GM20000 (cell line): ENCODE measurements at regions not wholly inside any gene's neighbourhood (a gene's known extent, or its start where the extent isn't known, plus 50 kb on each side); places are given as distances from the start of the nearest gene placed in this dataset.
"Not testable (repeated sequence)": the region's sequence is repeated elsewhere in the genome, so short reads cannot be mapped to it uniquely, and the experiment has no call there.

Experiments
- DNase-seq: peaks from one replicate; pipeline ENCODE4 v3.0.0; 2012; ENCODE audit warnings: low spot score
- TF ChIP-seq, protein P1 (sequence below): IDR thresholded peaks from 2 replicates; pipeline ENCODE4 v1.5.1; 2012; ENCODE audit warnings: mild to moderate bottlenecking, control low read depth; ENCODE audit errors: extremely low read depth, missing control alignments

DNA sequence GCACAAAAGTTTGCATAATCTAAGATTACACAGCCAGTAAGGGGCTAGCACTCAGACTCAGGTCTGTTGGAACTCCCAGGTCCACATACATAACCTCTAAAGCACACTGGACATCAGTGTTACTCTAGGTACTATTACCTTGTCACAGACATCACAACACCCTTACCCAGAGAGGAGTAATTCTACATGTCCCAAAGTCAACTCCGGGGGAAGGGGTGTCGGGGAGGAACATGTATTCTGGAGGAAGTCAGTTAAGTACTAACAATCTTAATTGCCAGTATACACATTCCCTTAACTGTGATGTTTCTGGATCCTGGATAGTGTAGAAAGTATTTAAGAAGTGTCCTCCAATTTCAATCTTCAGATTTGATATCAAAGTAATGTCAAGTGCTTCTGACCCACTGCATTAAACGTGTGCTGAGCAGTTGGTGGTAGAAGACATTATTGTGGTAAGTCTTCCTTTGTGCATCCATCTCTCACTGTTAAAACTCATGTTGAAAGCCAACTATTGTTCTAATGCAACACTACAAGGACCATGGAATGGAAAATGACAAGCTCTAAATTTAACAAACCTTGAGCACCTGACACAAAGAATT is 155.4 kb downstream of the CRPPA start:
- TF ChIP-seq, protein P1, sequence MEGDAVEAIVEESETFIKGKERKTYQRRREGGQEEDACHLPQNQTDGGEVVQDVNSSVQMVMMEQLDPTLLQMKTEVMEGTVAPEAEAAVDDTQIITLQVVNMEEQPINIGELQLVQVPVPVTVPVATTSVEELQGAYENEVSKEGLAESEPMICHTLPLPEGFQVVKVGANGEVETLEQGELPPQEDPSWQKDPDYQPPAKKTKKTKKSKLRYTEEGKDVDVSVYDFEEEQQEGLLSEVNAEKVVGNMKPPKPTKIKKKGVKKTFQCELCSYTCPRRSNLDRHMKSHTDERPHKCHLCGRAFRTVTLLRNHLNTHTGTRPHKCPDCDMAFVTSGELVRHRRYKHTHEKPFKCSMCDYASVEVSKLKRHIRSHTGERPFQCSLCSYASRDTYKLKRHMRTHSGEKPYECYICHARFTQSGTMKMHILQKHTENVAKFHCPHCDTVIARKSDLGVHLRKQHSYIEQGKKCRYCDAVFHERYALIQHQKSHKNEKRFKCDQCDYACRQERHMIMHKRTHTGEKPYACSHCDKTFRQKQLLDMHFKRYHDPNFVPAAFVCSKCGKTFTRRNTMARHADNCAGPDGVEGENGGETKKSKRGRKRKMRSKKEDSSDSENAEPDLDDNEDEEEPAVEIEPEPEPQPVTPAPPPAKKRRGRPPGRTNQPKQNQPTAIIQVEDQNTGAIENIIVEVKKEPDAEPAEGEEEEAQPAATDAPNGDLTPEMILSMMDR = no peak
- no peak for DNase-seq

DNA sequence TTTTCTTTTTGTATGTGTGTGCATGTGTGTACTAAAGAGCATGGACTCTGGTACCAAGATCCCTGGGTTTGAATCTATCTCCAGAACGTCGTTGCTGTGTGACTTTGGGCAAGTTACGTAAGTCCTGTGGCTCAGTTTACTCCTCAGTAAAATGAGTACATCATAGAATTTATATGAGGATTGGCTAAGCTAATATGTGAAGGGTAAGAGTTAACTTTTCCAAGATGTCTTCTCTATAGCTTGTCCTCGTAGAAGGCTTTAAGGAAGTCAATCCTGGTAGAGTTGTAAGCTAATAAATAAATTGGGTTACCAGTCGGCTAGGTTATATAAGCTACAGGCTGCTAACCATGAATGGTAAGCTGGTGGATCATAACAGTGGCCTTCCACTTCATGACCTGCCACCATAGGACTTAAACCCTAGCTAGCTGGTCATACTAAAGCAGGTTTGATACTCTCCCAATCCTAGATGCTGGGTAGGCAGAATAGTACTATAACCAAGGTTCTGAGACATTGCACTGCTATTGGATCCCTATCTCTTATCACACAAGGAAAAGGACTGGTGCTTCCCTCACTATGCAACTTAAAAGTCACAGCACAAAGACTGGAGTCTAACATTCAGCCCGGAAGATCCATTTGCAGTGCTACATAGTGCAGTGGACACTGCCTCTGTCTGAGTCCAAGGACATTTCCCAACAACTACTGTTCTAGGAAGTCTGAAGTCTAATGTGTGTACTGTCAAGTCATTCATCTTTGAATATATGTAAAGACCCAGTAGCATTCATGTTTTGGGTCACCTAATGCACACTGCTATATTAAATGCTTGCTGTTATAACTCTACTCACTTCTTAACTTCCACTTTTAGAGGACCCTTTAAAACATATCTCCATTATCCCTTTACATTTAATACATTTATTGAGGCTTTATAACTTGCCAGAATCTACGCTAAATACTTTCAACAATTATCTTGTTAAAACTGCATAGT is 156.2 kb downstream of the CRPPA start:
- no peak for DNase-seq
- TF ChIP-seq, protein P1 = no peak

DNA sequence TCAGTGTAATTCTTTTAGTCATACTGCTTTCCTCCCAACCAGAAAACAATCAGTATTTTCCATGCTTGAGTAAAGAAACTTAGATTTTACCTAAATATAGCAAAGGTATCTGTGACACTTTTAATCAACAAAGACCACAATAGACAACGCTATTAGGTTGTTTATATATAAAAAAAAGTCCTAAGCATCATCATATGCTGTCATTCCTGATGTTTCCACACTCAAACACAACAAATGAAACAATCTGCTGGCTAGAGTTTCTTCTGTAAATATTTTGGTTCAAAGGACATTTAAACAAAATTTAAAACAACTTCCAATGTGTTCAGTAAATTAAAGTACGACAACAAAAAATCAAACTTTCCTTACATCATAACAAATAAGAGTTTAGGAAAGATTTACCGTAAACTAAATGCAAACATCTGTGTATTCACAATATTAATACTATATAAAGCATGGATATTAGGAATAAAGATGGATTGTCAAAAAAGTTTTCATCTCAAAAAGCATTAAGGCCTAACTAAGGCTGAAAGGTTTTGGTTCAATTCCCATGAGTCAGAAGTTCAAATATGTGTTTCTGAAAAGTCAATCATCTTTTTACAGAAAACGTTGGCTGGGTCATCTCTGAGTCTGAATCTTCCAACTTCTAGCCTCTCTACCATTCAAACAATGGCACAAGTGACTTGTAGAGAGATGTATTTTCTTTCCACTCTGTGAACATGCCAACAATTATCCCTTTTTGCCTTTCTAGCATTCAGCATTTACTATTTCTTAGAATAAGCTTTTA is 157.1 kb downstream of the CRPPA start:
- no peak for DNase-seq
- TF ChIP-seq, protein P1 = no peak

DNA sequence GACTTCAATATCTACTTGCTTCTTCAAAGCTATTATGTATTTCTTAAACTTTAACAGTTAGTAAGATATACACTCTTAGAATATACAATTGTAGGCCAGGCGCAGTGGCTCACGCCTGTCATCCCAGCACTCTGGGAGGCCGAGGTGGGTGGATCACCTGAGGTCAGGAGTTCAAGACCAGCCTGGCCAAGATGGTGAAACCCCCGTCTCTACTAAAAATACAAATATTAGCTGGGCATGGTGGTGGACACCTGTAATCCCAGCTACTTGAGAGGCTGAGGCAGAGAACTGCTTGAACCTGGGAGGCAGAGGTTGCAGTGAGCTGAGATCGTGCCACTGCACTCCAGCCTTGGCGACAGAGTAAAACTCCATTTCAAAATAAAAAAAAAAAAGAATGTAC is 158.0 kb downstream of the CRPPA start:
- not testable (repeated sequence) for DNase-seq

DNA sequence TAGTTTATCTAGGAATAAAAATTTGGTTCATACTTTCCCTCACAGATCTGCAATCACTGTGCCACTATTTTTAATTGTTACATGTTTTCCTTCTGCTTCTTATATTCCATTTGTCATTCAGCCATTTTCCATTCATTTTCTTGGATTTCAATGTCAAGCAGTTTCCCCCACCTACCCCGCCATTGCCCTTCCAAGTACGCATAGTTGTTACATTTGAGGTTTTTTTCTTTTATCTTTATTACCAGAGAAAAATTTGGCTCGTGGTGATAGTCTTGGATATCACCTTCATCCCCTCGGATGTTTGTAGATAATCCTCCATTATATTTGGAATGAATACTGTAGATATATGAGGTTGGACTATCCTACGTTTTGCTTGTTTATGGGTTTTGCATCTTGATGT is 159.7 kb downstream of the CRPPA start:
- TF ChIP-seq, protein P1 = no peak
- no peak for DNase-seq

DNA sequence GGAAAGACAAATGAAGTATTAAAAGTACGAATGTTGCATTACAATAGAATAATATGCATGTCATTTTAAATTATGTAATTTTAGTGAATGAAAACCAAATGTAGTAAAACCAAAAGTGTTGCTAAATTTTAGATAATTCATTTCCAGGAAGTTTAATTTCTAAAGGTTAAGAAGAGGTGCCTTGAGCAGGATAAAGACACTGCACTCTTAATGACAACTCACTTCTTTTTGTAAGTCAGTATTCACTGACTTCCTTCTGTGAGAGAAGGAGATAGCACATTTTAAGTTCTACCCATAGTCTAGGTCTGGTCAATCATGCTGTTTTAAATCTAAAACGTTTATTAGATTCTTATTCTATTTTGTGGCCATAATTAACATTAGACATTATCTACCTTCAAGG is 160.2 kb downstream of the CRPPA start:
- TF ChIP-seq, protein P1 = no peak
- no peak for DNase-seq

DNA sequence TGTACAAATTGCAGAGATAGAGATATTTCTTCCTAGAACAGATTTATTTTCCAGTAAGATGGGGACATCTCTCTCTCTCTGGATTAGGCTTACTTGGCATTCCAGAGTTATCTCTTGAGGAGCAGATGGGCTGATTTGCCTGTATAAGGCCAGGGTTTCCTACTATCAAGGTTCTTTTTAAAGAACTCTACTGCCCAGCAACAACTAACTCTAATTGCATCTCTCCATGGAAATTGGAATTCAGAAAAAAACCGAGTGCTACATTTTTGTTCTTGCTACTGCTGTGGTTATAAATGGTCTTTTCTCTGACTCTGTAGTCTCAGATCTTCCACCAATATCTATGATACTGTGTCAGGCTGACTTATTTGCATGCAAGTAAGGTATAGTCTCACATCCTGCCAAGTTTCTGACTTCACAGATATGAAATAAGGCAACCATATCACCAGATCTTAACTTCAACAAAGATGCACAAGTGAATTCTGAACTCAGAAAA is 161.1 kb downstream of the CRPPA start:
- DNase-seq = no peak
- TF ChIP-seq, protein P1 = no peak

DNA sequence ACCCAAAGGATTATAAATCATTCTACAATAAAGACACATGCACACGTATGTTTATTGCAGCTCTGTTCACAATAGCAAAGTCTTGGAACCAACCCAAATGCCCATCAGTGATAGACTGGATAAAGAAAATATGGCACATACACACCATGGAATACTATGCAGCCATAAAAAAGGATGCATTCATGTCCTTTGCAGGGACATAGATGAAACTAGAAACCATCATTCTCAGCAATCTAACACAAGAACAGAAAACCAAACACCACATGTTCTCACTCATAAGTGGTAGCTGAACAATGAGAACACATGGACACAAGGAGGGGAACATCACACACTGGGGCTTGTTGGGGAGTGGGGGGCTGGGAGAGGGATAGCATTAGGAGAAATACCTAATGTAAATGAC is 164.9 kb downstream of the CRPPA start:
- DNase-seq = not testable (repeated sequence)

DNA sequence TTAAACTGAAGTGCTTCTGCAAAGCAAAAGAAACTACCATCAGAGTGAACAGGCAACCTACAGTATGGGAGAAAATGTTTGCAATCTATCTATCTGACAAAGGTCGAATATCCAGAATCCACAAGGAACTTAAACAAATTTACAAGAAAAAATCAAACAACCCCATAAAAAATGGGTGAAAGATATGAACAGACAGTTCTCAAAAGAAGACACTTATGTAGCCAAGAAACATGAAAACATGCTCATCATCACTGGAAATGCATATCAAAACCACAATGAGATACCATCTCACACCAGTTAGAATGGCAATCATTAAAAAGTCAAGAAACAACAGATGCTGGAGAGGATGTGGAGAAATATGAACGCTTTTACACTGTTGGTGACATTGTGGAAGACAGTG is 165.4 kb downstream of the CRPPA start:
- DNase-seq = not testable (repeated sequence)

DNA sequence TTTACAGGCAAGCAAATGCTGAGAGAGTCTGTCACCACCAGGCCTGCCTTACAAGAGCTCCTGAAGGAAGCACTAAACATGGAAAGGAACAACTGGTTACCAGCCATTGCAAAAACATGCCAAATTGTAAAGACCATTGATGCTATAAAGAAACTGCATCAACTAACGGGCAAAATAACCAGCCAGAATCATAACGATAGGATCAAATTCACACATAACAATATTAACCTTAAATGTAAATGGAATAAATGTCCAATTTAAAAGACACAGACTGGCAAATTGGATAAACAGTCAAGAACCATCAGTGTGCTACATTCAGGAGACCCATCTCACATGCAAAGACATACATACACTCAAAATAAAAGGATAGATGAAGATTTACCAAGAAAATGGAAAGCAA is 170.7 kb downstream of the CRPPA start:
- not testable (repeated sequence) for DNase-seq

DNA sequence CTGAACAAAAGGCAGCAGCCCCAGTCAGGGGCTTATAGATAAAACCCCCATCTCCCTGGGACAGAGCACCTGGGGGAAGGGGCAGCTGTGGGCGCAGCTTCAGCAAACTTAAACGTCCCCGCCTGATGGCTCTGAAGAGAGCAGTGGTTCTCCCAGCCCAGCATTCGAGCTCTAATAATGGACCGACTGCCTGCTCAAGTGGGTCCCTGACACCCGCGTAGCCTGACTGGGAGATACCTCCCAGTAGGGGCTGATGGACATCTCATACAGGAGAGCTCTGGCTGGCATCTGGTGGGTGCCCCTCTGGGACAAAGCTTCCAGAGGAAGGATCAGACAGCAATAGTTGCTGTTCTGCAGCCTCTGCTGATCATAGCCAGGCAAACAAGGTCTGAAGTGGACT is 172.1 kb downstream of the CRPPA start:
- not testable (repeated sequence) for DNase-seq

DNA sequence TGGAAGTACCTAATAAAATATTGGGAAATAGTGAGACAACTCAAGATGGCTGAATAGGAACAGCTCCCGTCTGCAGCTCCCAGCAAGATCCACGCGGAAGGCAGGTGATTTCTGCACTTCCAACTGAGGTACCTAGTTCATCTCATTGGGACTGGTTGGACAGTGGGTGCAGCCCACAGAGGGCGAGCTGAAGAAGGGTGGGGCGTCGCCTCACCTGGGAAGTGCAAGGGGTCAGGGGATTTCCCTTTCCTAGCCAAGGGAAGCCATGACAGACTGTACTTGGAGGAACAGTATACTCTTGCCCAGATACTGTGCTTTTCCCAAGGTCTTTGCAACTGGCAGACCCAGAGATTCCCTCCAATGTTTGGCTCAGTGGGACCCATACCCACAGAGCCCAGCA is 172.8 kb downstream of the CRPPA start:
- DNase-seq = not testable (repeated sequence)
